ENCODE measurements at regions not wholly inside any gene's neighbourhood (a gene's known extent, or its start where the extent isn't known, plus 50 kb on each side); places are given as distances from the start of the nearest gene placed in this dataset.

DNA sequence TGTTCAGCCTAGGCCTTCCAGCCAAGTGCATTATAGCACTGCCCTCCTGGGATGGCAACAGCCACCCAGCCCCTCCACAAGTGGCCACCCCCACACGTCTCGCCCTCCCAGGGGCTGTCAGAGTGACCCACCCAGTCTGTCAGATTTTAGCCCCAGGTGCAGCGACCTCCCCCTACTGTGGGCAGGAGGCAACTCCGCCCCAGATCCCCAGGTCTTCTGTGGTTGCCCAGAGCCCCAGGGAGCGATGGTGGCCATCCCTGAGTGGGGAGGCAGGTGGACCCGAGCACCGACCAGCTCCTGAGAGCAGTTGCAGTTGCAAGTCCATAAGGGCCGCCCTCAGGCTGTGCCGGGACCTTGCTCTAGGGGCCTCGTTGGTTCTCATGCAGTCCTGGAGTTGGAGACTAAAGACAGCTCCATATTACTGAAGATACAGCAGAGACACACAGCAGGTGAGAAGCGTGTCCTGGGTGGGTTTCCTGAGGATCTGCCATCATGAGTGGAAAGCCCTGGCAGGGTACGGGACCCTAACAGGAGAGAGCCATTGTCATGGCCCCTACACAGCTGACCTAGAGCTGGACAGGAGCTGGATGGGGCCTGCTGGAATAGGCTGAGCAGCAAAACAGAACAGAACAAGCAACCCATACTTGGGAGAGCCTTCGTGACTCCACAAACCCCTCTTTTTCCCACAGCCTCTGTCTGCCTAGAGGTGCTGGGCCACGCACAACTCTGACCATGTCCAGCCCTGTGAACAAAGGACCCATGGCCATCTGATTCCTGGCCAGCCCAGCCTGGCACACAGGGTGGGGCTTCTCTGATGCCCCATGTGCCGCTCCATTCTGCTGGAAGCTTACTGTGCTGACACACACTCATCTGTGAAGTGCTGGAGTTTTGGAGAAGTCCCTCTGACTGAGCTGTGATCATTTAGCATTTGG lies 110.3 kb upstream of the ALDH1A3 start:
- TF ChIP-seq, protein P1, sequence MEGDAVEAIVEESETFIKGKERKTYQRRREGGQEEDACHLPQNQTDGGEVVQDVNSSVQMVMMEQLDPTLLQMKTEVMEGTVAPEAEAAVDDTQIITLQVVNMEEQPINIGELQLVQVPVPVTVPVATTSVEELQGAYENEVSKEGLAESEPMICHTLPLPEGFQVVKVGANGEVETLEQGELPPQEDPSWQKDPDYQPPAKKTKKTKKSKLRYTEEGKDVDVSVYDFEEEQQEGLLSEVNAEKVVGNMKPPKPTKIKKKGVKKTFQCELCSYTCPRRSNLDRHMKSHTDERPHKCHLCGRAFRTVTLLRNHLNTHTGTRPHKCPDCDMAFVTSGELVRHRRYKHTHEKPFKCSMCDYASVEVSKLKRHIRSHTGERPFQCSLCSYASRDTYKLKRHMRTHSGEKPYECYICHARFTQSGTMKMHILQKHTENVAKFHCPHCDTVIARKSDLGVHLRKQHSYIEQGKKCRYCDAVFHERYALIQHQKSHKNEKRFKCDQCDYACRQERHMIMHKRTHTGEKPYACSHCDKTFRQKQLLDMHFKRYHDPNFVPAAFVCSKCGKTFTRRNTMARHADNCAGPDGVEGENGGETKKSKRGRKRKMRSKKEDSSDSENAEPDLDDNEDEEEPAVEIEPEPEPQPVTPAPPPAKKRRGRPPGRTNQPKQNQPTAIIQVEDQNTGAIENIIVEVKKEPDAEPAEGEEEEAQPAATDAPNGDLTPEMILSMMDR (IDR thresholded peaks at IDR 0.05): no peak
- H3K27ac ChIP-seq: no peak overlapping the region
- H3K4me1 ChIP-seq: no peaks in the 10 kb centered on the region
- intact Hi-C loops (cut with DNase I): loop anchor here in 1 of 2 donors (10.0 kb wide), 1 partner anchor 55 kb away; no protein-coding TSS in a partner anchor
- ATAC-seq (no peak), DNase-seq (peak in 1 of 2 donors; percentile 25)
- no peaks in the 10 kb centered on the region for H3K36me3 ChIP-seq (ENCODE audit: insufficient read depth in 1 of 2, low read depth in 1 of 2)
- H3K9me3 ChIP-seq: no peaks in the 10 kb centered on the region
- no peak overlapping the region for H3K4me3 ChIP-seq
- peaks cover 0 to 3% (median 0%) of the 10 kb centered on the region in 3 donors for H3K27me3 ChIP-seq (ENCODE audit: insufficient read depth in 3 of 3, low read length in 2 of 3)
- 90 to 94% (median 93%) methylated on average over 15 of the region's 15 CpGs for WGBS, 3 donors

DNA sequence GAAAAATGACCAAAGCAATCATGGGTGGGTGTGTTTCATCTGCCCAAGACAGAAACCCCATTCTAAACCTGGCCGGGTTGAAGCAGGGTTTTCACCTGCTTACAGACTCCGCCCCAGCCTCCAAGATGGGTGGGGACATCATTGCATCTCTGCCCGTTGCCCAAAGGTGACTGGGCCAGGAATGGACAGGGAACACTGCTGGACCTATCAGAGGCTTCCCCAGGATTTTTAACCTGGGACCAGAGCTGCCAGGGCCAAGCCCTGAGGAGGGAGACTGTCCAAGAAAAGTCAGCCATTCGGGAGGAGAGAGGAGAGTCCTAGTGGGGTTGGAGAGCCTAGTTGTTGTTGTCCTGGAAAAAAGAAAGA lies 109.7 kb upstream of the ALDH1A3 start:
- Histone ChIP-seq H3K9me3 (no peaks in the 10 kb centered on the region), H3K27me3 (ENCODE audit: insufficient read depth in 3 of 3, low read length in 2 of 3) (peaks cover 0 to 3% (median 0%) of the 10 kb centered on the region in 3 donors), H3K4me3 (no peak overlapping the region), H3K27ac (no peak overlapping the region), H3K4me1 (no peaks in the 10 kb centered on the region), H3K36me3 (ENCODE audit: insufficient read depth in 1 of 2, low read depth in 1 of 2) (no peaks in the 10 kb centered on the region)
- ATAC-seq (no peak), DNase-seq (no peak)
- TF ChIP-seq, protein P1 (IDR thresholded peaks at IDR 0.05): no peak
- intact Hi-C loops (cut with DNase I): loop anchor here in 1 of 2 donors (10.0 kb wide), 1 partner anchor 55 kb away; no protein-coding TSS in a partner anchor
- 83 to 87% (median 85%) methylated on average over 4 of the region's 4 CpGs for WGBS, 3 donors

DNA sequence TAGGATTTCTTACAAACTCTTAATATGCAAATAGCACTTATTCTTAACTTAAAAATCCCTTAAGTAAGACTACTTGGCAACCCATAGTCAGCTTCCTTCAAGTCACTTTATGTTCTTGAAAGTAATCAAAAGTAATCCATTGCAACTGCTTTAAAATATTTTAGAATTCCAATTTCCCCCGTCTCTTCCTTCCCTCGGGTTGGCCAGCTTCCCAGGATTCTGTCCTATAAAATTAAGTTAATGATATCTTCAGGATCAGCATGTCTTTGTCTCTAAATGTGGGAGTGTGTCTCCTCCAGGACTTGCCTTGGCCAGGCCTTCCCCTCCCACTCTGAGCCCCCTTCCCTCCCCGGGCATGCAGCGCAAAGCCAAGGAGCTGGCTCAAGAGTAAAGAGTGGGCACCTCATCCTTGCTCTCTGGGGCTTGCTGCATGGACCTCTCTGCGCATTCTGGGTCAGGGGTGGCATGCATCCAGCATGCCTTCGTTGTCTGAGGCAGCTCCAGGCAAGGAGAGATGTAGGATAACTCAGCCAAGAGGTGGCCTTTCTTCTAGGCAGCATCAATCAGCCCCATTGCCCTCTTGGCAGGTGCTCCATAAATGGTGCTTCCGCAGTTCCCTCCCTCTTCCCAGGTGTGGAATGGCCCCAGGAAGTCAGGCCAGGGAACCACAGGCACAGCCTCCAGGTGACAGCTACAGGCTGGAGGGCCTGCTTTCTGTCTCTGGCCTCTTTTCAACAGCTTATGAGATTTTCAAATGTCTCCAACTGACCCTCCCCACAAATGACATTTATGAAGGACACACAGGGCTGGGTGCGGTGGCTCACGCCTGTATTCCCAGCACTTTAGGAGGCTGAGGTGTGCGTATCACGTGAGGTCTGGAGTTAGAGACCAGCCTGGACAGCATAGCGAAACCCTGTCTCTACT lies 108.7 kb upstream of the ALDH1A3 start:
- ATAC-seq: no peak
- Histone ChIP-seq H3K27me3 (ENCODE audit: insufficient read depth in 3 of 3, low read length in 2 of 3) (peaks cover 0 to 3% (median 0%) of the 10 kb centered on the region in 3 donors), H3K36me3 (ENCODE audit: insufficient read depth in 1 of 2, low read depth in 1 of 2) (no peaks in the 10 kb centered on the region), H3K4me1 (no peaks in the 10 kb centered on the region), H3K9me3 (no peaks in the 10 kb centered on the region), H3K27ac (no peak overlapping the region), H3K4me3 (no peak overlapping the region)
- TF ChIP-seq, protein P1 (IDR thresholded peaks at IDR 0.05): no peak
- WGBS, 3 donors: 76 to 83% (median 80%) methylated on average over 12 of the region's 12 CpGs
- intact Hi-C loops (cut with DNase I): no loop called here
- peak in 1 of 2 donors; percentile 18 for DNase-seq

DNA sequence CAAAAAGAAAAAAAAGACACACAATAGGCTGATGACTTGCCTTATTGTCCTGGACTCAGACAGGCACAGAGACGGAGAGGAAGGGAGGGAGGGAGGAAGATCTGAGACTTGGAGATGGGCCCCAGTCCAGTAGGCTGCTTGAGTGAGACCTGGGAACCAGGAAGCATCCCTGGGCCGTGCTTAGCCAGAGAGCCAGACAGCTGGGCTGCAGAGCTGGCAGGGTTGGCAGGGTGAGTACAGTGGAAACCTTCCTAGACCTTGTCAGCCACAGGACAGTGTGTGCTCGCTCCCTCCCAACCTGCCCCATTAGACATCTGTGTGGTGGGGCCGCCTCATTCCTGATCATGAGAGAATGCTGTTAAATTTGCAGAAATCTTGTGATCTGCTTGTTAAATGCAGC lies 107.9 kb upstream of the ALDH1A3 start:
- Histone ChIP-seq H3K27me3 (ENCODE audit: insufficient read depth in 3 of 3, low read length in 2 of 3) (no peaks in the 10 kb centered on the region), H3K9me3 (no peaks in the 10 kb centered on the region), H3K27ac (no peak overlapping the region), H3K4me1 (no peaks in the 10 kb centered on the region), H3K4me3 (no peak overlapping the region), H3K36me3 (ENCODE audit: insufficient read depth in 1 of 2, low read depth in 1 of 2) (no peaks in the 10 kb centered on the region)
- intact Hi-C loops (cut with DNase I): no loop called here
- DNase-seq (peak in 1 of 2 donors; percentile 49), ATAC-seq (no peak)
- TF ChIP-seq, protein P1 (IDR thresholded peaks at IDR 0.05): no peak
- 34 to 36% (median 35%) methylated on average over 4 of the region's 4 CpGs for WGBS, 3 donors
